GM12892 (cell line): ENCODE measurements at regions not wholly inside any gene's neighbourhood (a gene's known extent, or its start where the extent isn't known, plus 50 kb on each side); places are given as distances from the start of the nearest gene placed in this dataset.

Experiments
- DNase-seq: peaks from one replicate; pipeline ENCODE4 v3.0.0; 2011; ENCODE audit not compliant: insufficient read length
- FAIRE-seq: peaks from 2 replicates; lab custom pipeline; 2011; peaks lifted over from hg19 to GRCh38; lab: Jason Lieb, UNC
- POLR2A ChIP-seq: IDR thresholded peaks from 2 replicates; pipeline ENCODE4 v1.6.1; 2011; ENCODE audit warnings: low read depth, low read length, control low read depth
- POLR2AphosphoS5 ChIP-seq: IDR thresholded peaks from 2 replicates; pipeline ENCODE4 v1.6.1; 2011; ENCODE audit warnings: low read depth, low read length, control low read depth
- TAF1 ChIP-seq: IDR thresholded peaks from 2 replicates; pipeline ENCODE4 v1.6.1; 2011; ENCODE audit warnings: low read depth, mild to moderate bottlenecking, control low read depth, low read length, borderline replicate concordance

DNA sequence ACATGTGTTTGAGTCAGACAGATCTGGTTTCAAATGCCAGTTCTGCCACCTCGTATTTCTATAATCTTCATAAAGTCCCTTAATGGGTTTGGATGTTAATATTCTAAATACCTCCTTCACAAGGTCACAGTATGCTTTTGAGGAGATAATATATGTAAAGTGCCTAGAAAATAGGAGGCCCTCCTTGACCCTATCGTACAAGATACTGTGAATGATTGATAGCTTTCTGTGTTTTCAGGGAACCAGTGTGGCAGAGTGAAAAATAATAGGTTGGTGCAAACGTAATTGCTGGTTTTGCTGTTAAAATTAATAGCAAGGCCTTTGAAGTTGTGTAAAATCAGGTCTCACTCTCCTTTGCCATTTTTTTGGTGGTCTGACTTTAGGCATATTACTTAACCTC, 77.5 kb upstream of the SCEL start:
- DNase-seq (no peak), FAIRE-seq (no peak)

DNA sequence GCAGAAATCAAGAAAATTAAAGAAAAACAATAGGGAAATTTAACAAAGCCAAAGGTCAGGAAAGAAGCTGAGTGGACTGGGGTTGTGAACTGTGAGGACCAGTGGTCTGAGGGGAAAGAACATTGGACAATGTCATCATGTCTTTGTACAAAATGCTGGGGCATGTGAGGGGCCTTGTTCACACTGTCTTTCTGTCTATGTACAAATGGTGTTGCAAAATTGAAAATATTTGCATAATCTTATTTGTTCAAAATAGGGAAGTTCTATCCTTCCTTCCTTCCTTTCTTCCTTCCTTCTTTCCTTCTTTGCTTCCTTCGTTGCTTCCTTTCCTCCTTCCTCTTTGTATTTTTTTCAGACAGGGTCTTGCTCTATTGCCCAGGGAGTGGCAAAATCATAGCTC, 79.2 kb upstream of the SCEL start:
- DNase-seq, result no peak
- no peak for FAIRE-seq
- no peak for TF ChIP-seq POLR2A
- TF ChIP-seq POLR2AphosphoS5, result no peak
- no peak for TF ChIP-seq TAF1

More for the DNA sequence above, 77.5 kb upstream of the SCEL start:
- TF ChIP-seq TAF1, result no peak
- TF ChIP-seq POLR2A, result no peak
- no peak for TF ChIP-seq POLR2AphosphoS5

DNA sequence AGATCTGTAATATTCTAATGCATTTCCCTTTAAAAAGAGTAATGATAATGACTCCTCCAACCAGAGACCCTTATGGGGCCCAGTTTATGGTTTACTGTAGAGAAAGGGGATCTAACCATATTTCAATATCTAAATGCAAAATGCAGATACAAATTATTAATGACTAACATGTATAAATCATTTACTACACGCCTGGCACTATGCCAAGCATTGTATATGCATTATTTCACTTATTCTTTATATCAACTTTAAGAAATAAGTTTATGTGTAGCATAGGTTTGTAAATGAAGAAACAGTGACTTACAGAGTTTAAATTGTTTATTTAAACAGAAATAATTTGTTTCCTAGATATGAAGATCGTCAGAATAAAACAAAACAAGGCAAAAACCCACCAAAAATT, 86.2 kb upstream of the SCEL start:
- TF ChIP-seq POLR2AphosphoS5 (no peak), POLR2A (no peak), TAF1 (no peak)
- FAIRE-seq, result no peak
- DNase-seq, result no peak

DNA sequence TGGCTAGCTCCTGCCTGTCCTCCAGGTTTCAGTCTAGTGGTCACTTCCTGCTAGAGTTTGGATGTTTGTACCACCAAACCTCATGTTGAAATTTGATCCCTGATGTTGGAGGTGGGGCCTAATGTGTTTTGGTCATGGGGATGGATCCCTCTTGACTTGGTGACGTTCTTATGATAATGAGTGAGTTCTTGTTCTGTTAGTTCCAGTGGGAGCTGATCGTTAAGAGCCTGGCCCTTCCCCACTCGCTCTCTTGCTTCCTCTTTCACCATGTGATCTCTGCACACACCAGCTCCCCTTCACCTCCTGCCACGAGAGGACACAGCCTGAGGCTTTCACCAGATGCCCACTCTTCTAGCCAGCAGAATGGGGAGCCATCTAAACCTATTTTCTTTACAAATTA, 86.8 kb upstream of the SCEL start:
- DNase-seq (no peak), FAIRE-seq (peak; percentile 88)
- TF ChIP-seq TAF1 (no peak), POLR2A (no peak), POLR2AphosphoS5 (no peak)

DNA sequence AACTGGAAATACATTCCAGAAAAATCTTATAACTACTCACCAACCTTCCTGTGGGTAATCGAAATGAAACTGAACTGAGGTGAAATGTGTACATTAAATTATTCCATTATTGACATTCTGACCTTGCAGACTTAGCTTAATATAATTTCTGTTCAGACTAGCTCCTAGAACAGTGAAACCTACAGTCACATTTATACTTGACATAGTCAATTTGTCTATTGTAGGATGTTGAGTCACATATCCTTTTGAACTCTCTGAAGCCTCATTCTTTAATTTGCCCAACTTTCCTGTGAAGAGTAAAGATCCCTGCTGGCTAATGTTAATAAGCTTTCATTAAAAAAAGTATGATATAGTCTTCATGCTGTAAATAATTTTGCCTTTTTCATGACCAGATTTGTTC, 92.0 kb upstream of the SCEL start:
- FAIRE-seq (no peak), DNase-seq (no peak)
- no peak for TF ChIP-seq TAF1
- no peak for TF ChIP-seq POLR2A
- TF ChIP-seq POLR2AphosphoS5, result no peak

DNA sequence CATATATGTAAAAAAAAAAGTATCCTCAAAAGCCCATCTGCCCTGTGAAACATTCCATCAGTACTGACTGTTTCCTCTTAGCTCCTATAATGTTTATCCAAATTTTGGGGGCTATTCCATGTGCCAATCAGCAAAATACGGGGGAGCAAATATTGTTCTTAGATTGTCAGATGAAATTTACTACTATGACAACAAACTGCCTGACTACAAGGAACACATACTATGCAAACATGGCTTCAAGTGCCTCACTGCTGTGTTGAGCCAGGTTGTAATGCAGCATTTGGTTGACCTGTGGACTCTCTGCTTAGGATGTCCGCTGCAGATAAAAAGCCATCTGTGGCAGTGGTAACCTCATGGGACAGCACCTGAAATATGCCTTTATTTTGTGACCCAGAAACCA, 98.2 kb upstream of the SCEL start:
- TF ChIP-seq POLR2A (no peak), TAF1 (no peak), POLR2AphosphoS5 (no peak)
- FAIRE-seq (no peak), DNase-seq (no peak)

DNA sequence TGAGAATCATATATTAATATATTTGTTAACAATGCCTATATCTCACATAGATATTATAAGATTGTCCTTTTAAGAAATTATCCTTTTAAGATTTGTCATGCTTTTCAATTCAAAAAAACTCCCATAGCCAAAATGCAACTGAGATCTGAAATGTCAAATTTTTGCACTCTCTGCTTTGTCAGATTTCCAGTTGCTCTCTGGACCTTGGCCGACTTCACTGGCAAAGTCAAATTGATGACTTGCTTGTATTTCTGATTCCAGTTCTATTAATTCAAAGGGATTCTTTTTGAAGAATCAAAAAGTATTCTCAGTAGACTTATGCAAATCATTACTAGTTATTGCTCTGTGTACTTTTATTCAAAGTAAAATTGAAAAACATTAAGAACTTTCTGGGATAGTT, 101.2 kb upstream of the SCEL start:
- DNase-seq (no peak), FAIRE-seq (no peak)

DNA sequence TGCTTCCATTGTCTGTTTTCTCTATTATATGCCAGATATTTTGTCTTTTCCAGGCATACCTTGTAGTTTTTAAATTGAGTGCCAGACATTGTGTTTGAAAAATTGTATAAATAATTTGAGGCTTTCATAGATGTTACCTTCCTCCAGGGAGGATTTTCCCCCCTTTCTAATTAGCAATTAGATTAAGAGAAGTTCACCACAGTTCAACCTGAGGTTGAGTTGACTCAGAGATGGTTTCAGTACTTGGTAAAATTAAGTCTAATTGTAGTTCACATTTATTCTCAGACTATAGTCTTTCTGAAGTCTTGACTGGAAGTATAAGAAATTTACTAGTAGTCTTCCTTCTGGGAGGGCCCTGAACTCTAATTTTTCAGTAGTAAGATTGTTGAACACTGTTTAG, 104.1 kb upstream of the SCEL start:
- no peak for TF ChIP-seq TAF1
- no peak for TF ChIP-seq POLR2AphosphoS5
- TF ChIP-seq POLR2A, result no peak
- DNase-seq (no peak), FAIRE-seq (peak; percentile 89)

More for the DNA sequence above, 101.2 kb upstream of the SCEL start:
- TF ChIP-seq POLR2A, result no peak
- TF ChIP-seq TAF1, result no peak
- TF ChIP-seq POLR2AphosphoS5, result no peak

DNA sequence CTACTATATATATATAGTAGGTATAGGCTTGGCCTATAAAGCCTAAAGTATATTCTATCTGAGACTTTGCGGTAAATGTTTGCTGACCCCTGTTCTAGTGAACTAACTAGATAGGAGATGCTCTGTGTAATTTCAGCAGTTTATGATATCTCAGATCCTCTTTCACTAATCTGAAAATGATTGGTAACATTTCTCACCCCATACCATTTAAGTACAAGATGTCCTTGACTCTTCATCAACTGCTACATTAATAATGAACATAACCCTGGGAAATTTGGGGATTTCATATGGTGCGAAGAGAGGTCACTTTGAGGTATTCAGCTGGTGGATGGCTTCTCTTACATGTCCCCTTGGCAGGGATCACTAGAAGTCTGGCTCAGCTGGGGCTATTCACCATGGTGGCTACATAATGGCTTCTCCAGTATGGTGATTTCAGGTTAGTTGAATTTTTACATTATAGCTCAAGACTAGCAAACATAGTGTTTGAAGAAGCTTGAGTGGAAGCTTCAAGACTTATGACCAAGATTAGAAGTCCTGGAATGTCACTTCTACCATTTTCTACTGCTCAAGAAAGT, 103.6 kb upstream of the MYCBP2 start:
- DNase-seq (no peak), FAIRE-seq (peak; percentile 84)
- TF ChIP-seq TAF1 (no peak), POLR2A (peak; percentile 46; the same call in 1 of the 2 replicates), POLR2AphosphoS5 (no peak)

DNA sequence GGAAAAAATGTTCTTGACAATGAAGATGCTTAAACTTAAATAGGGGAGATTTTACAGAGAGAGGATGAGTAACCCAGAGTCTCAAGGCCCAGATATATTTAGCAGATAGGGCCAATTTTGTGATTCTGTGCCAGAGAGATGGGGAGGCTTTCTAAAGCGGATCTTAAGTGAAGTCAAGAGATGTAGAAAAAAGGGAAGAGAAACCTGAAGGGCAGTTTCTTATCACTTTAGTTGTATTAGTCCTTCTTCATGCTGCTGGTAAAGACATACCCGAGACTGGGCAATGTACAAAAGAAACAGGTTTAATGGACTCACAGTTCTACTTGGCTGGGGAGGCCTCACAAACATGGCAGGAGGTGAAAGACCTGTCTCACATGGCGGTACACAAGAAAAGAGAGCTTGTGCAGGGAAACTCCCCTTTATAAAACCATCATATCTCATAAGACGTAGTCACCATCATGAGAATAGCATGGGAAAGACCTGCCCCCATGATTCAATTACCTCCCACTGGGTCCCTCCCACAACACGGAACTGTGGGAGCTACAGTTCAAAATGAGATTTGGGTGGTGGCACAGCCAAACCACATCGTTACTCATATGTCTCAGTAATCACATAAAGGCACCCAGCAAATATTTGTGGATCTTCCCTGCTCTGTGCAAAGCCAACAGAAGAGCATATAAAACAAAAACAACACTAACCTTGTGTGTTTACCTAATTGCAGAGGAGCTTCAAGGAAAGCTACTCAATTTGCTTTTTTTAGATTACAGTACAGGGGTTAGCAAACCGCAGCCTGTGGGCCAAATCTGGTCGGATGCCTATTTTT, 102.6 kb upstream of the MYCBP2 start:
- 0 out of 2 replicates have a peak, but pooled peaks have one; percentile 21 for TF ChIP-seq POLR2A
- no peak for TF ChIP-seq POLR2AphosphoS5
- TF ChIP-seq TAF1, result no peak
- DNase-seq (no peak), FAIRE-seq (peak; percentile 99)

DNA sequence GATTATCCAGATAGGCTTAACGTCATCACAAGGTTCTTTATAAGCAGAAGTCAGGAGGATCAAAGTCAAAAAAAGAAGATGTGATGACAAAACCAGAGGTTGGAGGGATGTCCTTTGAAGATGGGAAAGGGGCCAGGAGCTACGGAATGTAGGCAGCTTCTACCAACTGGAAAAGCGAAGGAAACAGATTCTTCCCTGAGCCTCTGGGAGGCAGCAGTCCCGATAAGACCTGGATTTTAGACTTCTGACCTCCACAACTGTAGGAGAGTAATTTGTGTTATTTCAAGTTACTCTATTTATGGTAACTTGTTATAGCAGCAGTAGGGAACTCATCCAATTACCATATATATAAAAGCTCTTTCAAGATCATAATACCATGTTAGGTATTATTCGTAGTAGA, 98.8 kb upstream of the MYCBP2 start:
- TF ChIP-seq TAF1, result no peak
- no peak for TF ChIP-seq POLR2AphosphoS5
- TF ChIP-seq POLR2A, result no peak
- FAIRE-seq (no peak), DNase-seq (no peak)

DNA sequence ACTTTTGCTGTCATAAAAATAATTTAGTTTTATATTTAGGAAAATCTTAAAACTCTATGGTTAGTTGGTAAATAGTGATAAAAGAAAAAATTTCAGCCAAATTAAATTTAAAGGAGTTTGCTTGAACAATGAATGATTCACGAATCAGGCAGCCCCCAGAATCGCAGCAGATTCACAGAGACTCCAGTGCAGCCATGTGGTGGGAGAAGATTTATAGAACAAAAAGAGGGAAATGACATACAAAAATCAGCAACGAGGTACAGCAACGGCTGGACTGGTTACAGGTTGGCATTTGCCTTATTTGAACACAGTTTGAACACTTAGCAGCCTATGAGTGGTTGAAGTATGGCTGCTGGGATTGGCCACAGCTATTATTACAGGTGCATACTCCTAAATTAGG, 96.4 kb upstream of the MYCBP2 start:
- DNase-seq, result no peak
- no peak for FAIRE-seq
- no peak for TF ChIP-seq POLR2A
